ENCODE measurements at regions not wholly inside any gene's neighbourhood (a gene's known extent, or its start where the extent isn't known, plus 50 kb on each side); places are given as distances from the start of the nearest gene placed in this dataset.

DNA sequence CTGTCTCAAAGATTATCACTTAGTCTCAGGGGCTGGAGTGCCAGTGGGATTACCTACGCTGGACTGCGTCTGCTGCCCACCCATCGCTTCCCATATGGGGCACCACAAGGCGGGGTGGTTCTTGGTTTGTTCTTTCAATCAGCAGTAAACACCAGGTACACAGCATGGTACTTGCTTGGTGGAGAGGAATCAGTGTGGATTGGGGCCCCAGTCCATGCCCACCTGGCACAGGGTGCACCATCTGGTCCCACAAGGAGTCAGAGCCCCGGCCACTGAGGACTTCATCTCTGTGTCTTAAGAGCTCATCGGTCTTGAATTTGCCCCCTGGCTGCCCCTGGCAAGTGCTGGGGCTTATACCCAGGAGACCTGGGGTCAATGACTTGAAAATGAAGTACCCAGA, 96.2 kb downstream of the GLI2 start:
- no peak for TF ChIP-seq POLR2A (IDR thresholded peaks at IDR 0.05; ENCODE audit: extremely low read depth, insufficient read length)
- TF ChIP-seq, protein P1, sequence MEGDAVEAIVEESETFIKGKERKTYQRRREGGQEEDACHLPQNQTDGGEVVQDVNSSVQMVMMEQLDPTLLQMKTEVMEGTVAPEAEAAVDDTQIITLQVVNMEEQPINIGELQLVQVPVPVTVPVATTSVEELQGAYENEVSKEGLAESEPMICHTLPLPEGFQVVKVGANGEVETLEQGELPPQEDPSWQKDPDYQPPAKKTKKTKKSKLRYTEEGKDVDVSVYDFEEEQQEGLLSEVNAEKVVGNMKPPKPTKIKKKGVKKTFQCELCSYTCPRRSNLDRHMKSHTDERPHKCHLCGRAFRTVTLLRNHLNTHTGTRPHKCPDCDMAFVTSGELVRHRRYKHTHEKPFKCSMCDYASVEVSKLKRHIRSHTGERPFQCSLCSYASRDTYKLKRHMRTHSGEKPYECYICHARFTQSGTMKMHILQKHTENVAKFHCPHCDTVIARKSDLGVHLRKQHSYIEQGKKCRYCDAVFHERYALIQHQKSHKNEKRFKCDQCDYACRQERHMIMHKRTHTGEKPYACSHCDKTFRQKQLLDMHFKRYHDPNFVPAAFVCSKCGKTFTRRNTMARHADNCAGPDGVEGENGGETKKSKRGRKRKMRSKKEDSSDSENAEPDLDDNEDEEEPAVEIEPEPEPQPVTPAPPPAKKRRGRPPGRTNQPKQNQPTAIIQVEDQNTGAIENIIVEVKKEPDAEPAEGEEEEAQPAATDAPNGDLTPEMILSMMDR (IDR thresholded peaks at IDR 0.05; ENCODE audit: low read depth, low read length) = no peak

Measured in NB4 (cell line).